AML-193 (cell line): ENCODE measurements at regions not wholly inside any gene's neighbourhood (a gene's known extent, or its start where the extent isn't known, plus 50 kb on each side); places are given as distances from the start of the nearest gene placed in this dataset.
"Not testable (repeated sequence)": the region's sequence is repeated elsewhere in the genome, so short reads cannot be mapped to it uniquely, and the experiment has no call there.

Source experiments
- DNase-seq, 2 experiments: peaks; one replicate each; lab custom pipeline; 2025; lab: John Stamatoyannopoulos, UW

- DNase-seq, result not testable (repeated sequence)
These were observed 242.1 kb upstream of the DDHD1 start for GRCh38 chr14:53395267-53395666.

GRCh38 chr14:53391631-53392285 is 238.6 kb upstream of the DDHD1 start:
- no peak for DNase-seq

GRCh38 chr14:53391156-53391555 is 238.0 kb upstream of the DDHD1 start:
- no peak for DNase-seq

- DNase-seq, result no peak
These were observed 236.9 kb upstream of the DDHD1 start for GRCh38 chr14:53390008-53390407.

- no peak for DNase-seq
These were observed 236.1 kb upstream of the DDHD1 start for GRCh38 chr14:53389202-53389601.

- no peak for DNase-seq
These were observed 233.2 kb upstream of the DDHD1 start for GRCh38 chr14:53386362-53386761.

- no peak for DNase-seq
These were observed 231.4 kb upstream of the DDHD1 start for GRCh38 chr14:53384536-53384935.

GRCh38 chr14:53384073-53384472 is 230.9 kb upstream of the DDHD1 start:
- no peak for DNase-seq

- DNase-seq, result no peak
These were observed 228.8 kb upstream of the DDHD1 start for GRCh38 chr14:53381895-53382294.

- no peak for DNase-seq
These were observed 227.7 kb upstream of the DDHD1 start for GRCh38 chr14:53380867-53381225.

GRCh38 chr14:53380052-53380866 is 227.1 kb upstream of the DDHD1 start:
- DNase-seq, result no peak

GRCh38 chr14:53378142-53378541 is 225.0 kb upstream of the DDHD1 start:
- no peak for DNase-seq

- DNase-seq, result no peak
These were observed 222.9 kb upstream of the DDHD1 start for GRCh38 chr14:53376064-53376463.

- DNase-seq, result no peak
These were observed 222.5 kb upstream of the DDHD1 start for GRCh38 chr14:53375599-53375998.

GRCh38 chr14:53368711-53369201 is 215.6 kb upstream of the DDHD1 start:
- no peak for DNase-seq

GRCh38 chr14:53368066-53368465 is 214.9 kb upstream of the DDHD1 start:
- DNase-seq, result no peak

GRCh38 chr14:53367644-53368026 is 214.5 kb upstream of the DDHD1 start:
- DNase-seq, result no peak

- DNase-seq, result no peak
These were observed 212.5 kb upstream of the DDHD1 start for GRCh38 chr14:53365486-53366130.

- DNase-seq, result not testable (repeated sequence)
These were observed 209.8 kb upstream of the DDHD1 start for GRCh38 chr14:53362916-53363315.

- no peak for DNase-seq
These were observed 207.7 kb upstream of the DDHD1 start for GRCh38 chr14:53360829-53361228.

- DNase-seq, result no peak
These were observed 205.0 kb upstream of the DDHD1 start for GRCh38 chr14:53358166-53358565.

GRCh38 chr14:53356361-53357150 is 203.4 kb upstream of the DDHD1 start:
- no peak for DNase-seq
